RPMI8226 (cell line): ENCODE measurements at regions not wholly inside any gene's neighbourhood (a gene's known extent, or its start where the extent isn't known, plus 50 kb on each side); places are given as distances from the start of the nearest gene placed in this dataset.

Experiments used
- DNase-seq: peaks from one replicate; pipeline ENCODE4 v3.0.0-alpha.2; 2015

DNA sequence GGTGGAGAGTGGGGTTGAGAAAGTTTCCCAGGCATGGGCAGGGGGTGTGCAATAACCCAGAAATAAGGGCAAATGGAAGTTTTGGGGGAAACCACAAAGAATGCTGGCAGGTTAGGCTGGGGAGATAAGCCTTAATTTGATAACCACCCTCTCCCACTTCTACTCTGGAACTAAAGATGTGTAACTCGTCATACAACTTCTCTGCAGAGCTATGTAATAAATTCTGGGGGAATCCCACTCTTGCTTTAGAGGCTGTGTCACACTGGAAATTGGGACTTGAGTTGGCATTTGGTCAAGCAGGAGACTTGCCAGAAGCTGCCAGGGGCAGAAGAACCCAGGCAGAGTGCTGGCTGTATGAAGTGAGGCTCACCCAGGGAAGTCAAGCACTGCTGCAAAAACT, 170.9 kb upstream of the CPEB2 start:
- no peak for DNase-seq

- DNase-seq = no peak
Measured at GRCh38 chr4:14833053-14833452, 169.2 kb upstream of the CPEB2 start.

- DNase-seq = no peak
Measured at GRCh38 chr4:14834382-14834781, 167.9 kb upstream of the CPEB2 start.

DNA sequence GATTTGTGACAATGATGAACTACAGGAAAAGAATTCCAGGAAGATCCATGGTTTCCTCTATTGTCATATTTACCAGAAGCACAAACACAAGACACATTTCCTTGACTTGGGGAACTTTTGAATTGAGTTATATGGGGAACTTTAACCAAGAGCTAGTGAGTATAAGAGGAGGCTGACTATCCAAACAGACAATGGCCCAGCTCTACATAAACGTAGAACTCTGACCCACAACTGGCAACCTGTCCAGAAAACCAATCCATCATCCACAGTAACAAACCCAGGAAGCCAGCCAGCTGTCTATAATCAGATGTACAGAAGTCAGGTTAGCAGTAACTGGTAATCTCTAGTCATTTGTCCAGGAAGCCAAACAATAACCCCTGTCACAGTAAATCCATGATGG, 167.0 kb upstream of the CPEB2 start:
- no peak for DNase-seq

DNA sequence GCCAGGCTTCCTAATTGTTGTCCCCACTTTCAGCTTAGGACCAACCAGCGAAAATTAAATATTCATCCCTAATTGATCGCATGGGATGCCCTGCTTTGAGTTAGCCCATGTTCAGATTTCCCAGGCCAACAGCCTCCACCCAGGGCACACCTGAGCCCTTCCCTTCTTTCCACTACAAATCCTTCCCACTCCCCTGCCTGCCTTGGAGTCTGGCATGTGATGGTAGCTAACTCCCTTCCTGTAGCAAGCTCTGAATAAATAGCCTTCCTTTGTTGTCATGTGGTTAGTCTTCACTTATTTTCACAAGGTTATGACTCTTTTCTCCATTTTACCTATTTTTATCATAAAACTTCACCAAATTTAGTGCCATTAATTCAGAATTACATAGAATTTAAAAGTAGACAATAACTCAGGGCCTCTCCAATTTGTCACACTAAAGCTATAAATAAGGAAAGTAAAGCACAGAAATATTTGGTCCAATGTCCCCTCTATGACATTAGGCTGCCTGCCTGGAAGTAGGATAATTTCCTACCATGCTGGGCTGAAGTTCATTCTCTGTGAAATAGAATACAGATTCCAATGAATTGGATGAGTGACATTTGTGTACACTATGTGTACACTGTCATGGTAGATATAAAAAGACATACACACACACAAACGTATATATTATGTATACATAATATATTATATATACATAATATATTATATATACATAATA, 166.4 kb upstream of the CPEB2 start:
- DNase-seq = no peak

- DNase-seq = no peak
Measured at GRCh38 chr4:14837860-14838259, 164.4 kb upstream of the CPEB2 start.

DNA sequence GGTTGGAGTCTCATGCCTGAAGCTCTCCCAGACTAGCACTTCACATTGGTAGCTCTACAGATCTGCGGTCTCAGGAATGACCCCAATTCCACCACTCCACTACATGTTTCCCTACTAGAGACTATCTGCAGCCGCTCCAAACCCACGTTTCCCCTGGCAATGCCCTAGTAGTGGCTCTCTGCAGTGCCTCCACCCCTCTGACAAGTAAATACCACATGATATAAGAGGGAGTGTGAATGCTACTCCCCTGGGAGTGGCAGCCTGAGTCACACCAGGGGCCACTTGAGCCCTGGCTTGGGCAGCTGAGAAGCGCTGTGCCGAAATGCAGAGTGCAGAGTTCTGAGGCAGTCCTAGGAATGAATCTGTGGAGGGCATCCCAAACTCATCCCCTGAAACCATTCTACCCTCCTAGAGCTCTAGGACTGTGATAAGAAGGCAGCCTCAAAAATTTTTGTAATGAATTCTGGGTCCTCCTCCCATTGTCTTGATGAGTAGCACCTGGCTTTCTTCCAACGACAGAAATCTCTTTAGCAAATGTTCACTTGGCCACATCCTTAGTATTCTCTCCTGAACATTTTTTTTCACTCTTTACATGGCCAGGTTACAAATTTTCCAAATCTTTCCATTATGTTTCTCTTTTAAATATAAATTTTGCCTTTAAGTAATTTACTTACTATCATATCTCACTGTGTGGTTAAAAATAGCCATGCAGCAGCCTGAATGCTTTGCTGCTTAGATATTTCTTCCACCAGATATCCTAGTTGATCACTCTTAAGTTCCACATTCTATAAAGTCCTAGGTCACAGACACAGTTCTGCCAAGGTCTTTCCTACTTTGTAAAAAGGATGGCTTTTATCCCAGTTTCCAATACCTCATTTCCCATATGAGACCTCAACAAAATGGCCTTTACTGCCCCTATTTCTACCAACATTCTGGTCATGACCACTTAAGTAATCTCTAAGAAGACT, 160.2 kb upstream of the CPEB2 start:
- no peak for DNase-seq

GRCh38 chr4:14842964-14843630, 159.2 kb upstream of the CPEB2 start:
- DNase-seq = no peak

DNA sequence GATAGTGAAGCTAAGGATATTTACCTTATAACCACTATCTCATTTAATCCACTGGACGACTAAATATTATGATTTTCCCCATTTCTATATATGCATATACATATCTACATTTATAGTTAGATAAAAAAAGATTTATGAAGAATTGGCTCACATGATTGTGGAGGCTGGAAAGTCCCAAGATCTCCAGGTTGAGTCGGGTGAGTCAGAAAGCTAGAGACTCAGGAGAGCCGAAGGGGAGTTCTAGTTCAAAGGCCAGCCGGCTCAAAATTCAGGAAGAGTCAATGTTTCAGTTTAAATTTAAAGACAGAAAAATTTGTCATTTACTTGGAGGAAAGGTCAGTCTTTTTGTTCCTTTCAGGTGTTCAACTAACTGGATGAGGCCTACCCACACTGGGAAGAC, 158.2 kb upstream of the CPEB2 start:
- no peak for DNase-seq

GRCh38 chr4:14848229-14848628, 154.1 kb upstream of the CPEB2 start:
- no peak for DNase-seq

- no peak for DNase-seq
Measured at GRCh38 chr4:14850455-14851097, 151.7 kb upstream of the CPEB2 start.

- DNase-seq = no peak
Measured at GRCh38 chr4:14853176-14853943, 148.9 kb upstream of the CPEB2 start.

DNA sequence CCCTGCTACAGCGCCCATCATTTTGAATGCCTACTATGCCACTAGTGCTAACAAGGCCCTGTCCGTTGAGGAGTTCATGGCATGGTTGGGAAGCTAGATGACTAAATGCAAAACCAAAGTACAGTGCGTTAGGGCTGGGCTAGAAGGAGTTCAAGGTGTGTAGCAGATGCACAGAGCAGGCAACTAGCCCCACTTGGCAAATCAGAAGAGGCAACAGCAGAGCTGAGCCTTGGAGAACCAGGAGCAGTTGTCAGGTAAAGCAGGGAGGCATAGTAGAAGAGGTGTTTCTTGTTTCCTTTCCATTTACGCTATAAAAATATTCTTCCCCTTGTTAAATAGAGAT, 146.6 kb upstream of the CPEB2 start:
- DNase-seq = no peak

- no peak for DNase-seq
Measured at GRCh38 chr4:14856062-14856933, 146.0 kb upstream of the CPEB2 start.

DNA sequence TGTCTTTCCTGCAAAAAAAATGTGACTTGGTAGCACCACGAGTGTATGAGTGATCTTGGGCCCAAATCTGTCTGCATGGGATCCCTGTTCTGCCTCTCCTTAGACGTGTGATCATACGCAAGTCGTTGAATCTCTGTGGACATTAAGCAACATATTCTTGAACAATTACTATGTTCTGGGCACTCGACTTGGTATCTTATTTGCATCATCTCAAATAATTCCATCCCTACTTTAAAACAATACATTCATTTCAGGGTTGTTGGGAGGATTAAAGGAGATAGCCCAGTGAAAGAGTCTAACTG, 145.4 kb upstream of the CPEB2 start:
- no peak for DNase-seq

GRCh38 chr4:14857475-14857874, 144.8 kb upstream of the CPEB2 start:
- DNase-seq = no peak

DNA sequence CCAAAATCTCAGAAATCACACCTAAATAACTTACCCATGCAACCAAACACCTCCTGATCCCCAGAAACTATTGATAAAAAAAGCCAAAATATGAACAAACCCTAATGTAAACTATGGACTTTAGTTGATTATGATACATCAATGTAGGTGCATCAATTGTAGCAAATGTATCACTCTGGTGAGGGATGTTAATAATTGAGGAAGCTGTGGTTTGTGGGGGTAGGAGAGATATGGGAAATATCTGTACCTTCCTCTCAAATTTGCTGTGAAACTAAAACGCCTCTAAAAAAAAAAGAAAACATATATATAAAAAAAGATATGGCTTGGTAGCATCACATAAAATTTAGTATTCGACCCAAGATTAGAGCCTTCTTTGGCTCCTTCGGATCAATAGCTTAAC, 144.3 kb upstream of the CPEB2 start:
- DNase-seq = no peak

DNA sequence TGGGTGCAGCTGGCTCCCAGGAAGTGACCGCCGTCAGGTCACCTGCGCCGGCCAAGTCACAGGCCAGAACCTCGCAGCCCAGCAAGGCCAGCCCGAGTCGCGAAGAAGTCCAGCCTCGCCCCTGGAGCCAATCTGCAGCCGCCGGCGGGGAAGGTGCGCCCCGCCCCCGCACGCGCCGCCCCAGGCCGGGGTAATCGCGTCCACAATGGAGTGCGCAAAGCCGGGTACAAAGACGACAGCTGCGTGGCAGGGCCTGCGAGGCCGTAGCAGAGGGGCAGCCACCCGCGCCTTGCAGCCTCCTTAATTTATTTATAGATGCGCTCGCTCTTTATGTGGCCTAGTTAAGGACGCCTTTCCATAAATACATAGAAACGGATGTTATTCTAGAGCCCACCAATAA, 139.4 kb upstream of the CPEB2 start:
- no peak for DNase-seq

GRCh38 chr4:14863418-14864364, 138.6 kb upstream of the CPEB2 start:
- DNase-seq = no peak

GRCh38 chr4:14864365-14865030, 137.8 kb upstream of the CPEB2 start:
- no peak for DNase-seq
